Stomach (tissue), 8 donors: ENCODE measurements at regions not wholly inside any gene's neighbourhood (a gene's known extent, or its start where the extent isn't known, plus 50 kb on each side); places are given as distances from the start of the nearest gene placed in this dataset.

Experiments
- DNase-seq, 2 donors: peaks; one replicate each; pipeline versions ENCODE4 v3.0.0 to v3.0.0-alpha.2; 2013 to 2019
- H3K27ac ChIP-seq, 5 donors: fragments of 200-600 bp in 4 of 5; sonication (generic) in 4 of 5; one replicate each; pipeline ENCODE4 v1.5.1; 2013 to 2019; ENCODE audit warnings: mild to moderate bottlenecking in 1 of 5, moderate library complexity in 1 of 5
- H3K27me3 ChIP-seq, 3 donors: fragments of 200-600 bp; sonication (generic); one replicate each; pipeline ENCODE4 v1.5.1; 2017 to 2019; ENCODE audit warnings: mixed run types in 1 of 3
- H3K36me3 ChIP-seq, 4 donors: fragments of 200-600 bp; sonication (generic); 1 replicate in 3 of 4; 2 replicates in 1 of 4; pipeline ENCODE4 v1.5.1; 2016 to 2019
- H3K4me1 ChIP-seq, 4 donors: fragments of 200-600 bp; sonication (generic); one replicate each; pipeline ENCODE4 v1.5.1; 2016 to 2019
- H3K4me3 ChIP-seq, 4 donors: fragments of 200-600 bp; sonication (generic) in 3 of 4; one replicate each; pipeline ENCODE4 v1.5.1; 2016 to 2019; ENCODE audit warnings: mild to moderate bottlenecking in 1 of 4
- H3K9me3 ChIP-seq, 4 donors: fragments of 200-600 bp; sonication (generic); one replicate each; pipeline ENCODE4 v1.5.1; 2016 to 2019
- EP300 ChIP-seq: sonication (generic); formaldehyde crosslinking; IDR thresholded peaks from one replicate; pipeline ENCODE4 v1.6.1; 2017; ENCODE audit warnings: antibody characterized with exemption
- POLR2A ChIP-seq, 4 donors: fragments of 450-650 bp; IDR thresholded peaks; one replicate each; pipeline ENCODE4 v1.6.1; 2016; ENCODE audit warnings: antibody characterized with exemption in 4 of 4, control low read depth in 2 of 4, mild to moderate bottlenecking in 1 of 4, moderate library complexity in 1 of 4
- POLR2AphosphoS5 ChIP-seq, 3 donors: sonication (generic); formaldehyde crosslinking; IDR thresholded peaks; one replicate each; pipeline ENCODE4 v1.6.1; 2016; ENCODE audit warnings: antibody characterized with exemption in 3 of 3
- WGBS, 5 donors: extraction: QIAGEN DNeasy Blood & Tissue Kit in 3 of 5; methylation state at CpG; one replicate each; pipeline versions ENCODE4 v1.1.5 to v1.1.7; 2013 to 2018; 5-methylcytosine and 5-hydroxymethylcytosine counted together
- intact Hi-C: fragments of 100-400 bp; cut with DNase I; formaldehyde crosslinking; loops from one replicate; pipeline ENCODE4 v1.15.1; 2023; ENCODE audit warnings: low total_unique reads
- TF ChIP-seq, protein P1 (sequence below), 7 experiments: fragments of 450-650 bp in 4 of 7; fragments of 200-600 bp in 3 of 7; sonication (generic) in 3 of 7; IDR thresholded peaks; one replicate each; pipeline ENCODE4 v1.5.1; 2016 to 2019; ENCODE audit warnings: antibody characterized with exemption in 7 of 7, control low read depth in 2 of 7, mild to moderate bottlenecking in 1 of 7
- donor health status: healthy with polysubstance abuse.
- donor health status: Bipolar disorder and iron deficiency.
- donor health status: healthy.

DNA sequence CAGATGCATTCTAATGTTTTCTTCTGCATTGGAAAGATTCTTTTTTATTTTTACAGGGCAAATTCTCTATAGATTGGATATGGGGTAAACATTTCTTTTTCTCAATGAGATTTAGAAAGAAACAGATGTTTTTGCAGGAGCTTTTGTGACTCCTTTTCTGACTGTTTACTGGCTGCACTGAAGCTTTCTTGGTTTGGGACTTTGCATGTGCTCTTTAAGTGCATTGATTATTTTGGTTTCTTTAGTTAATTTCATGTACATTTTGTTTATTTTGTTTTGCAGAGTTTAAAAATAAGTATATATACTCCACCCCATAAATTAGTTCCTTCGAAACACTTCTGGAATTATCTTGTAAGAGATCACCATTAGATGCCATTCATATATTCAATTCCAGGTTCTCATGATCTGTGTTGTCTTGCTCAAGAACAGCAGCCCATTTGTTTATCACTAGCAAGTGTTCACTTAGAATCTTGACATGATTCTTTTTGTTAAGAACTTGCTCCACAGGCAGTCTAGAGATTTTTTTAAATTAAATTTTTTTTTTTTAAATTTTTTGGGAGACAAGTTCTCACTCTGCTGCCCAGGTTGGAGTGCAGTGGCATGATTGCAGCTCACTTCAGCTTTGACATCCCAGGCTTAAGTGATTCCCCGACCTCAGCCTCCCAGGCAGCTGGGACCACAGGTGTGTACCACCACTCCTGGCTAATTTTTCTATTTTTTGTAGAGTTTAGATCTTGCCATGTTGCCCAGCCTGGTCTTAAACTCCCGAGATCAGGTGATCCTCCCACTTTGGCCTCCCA, 233.7 kb downstream of the MYCN start:
- DNase-seq: no peak
- H3K27ac ChIP-seq: no peak overlapping the region
- H3K4me1 ChIP-seq: no peaks in the 10 kb centered on the region
- no peak overlapping the region for H3K4me3 ChIP-seq
- intact Hi-C loops: no loop called here
- no peaks in the 10 kb centered on the region for H3K9me3 ChIP-seq
- no peaks in the 10 kb centered on the region for H3K36me3 ChIP-seq
- WGBS, 5 donors: 85 to 94% (median 87%) methylated on average over 3 of the region's 3 CpGs
- H3K27me3 ChIP-seq: no peaks in the 10 kb centered on the region
- TF ChIP-seq EP300 (no peak), POLR2AphosphoS5 (IDR thresholded peaks at IDR 0.05) (no peak), POLR2A (IDR thresholded peaks at IDR 0.05) (no peak)
- TF ChIP-seq, protein P1, sequence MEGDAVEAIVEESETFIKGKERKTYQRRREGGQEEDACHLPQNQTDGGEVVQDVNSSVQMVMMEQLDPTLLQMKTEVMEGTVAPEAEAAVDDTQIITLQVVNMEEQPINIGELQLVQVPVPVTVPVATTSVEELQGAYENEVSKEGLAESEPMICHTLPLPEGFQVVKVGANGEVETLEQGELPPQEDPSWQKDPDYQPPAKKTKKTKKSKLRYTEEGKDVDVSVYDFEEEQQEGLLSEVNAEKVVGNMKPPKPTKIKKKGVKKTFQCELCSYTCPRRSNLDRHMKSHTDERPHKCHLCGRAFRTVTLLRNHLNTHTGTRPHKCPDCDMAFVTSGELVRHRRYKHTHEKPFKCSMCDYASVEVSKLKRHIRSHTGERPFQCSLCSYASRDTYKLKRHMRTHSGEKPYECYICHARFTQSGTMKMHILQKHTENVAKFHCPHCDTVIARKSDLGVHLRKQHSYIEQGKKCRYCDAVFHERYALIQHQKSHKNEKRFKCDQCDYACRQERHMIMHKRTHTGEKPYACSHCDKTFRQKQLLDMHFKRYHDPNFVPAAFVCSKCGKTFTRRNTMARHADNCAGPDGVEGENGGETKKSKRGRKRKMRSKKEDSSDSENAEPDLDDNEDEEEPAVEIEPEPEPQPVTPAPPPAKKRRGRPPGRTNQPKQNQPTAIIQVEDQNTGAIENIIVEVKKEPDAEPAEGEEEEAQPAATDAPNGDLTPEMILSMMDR (IDR thresholded peaks at IDR 0.05): no peak

DNA sequence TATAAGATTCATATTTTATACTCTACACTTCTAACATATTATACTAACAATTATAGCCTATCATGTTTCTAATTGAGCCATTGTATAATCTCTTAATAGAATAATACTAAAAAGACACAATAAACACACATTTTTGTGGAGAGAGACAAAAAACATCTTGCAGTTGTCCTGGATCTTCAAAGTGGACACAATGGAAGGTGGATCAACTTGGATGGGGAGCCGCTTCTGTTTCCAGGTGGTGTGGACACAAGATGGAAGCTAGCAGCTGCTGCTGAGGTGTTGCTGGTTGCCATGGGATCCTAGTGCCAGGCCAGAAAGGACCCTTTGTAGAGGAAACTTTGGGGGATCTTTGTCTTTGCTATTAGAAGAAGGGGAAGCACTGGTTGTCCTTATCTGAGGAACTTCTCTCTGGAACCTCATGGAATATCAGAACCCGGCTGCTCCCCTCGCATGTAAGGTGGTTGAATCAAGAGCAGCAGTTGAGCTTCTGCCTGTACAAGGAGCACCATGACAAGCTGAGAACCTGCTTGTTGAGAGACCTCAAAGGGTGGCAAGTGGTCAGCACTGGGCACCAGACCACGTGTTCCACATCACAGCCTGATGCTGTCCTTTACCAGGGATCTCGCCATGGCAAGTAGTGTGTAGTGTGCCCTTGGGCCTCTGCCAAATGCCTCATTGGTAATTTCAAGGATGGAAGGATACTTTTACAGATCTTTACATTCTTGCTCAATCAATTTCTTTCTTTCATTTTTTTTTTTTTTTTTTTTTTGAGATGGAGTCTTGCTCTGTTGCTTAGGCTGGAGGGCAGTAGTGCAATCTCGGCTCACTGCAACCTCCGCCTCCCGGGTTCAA, 232.2 kb downstream of the MYCN start:
- Histone ChIP-seq H3K36me3 (no peaks in the 10 kb centered on the region), H3K27ac (no peak overlapping the region), H3K9me3 (no peaks in the 10 kb centered on the region), H3K27me3 (no peaks in the 10 kb centered on the region), H3K4me1 (no peaks in the 10 kb centered on the region), H3K4me3 (no peak overlapping the region)
- intact Hi-C loops: no loop called here
- TF ChIP-seq, protein P1 (IDR thresholded peaks at IDR 0.05): no peak
- TF ChIP-seq POLR2A (IDR thresholded peaks at IDR 0.05) (no peak), POLR2AphosphoS5 (IDR thresholded peaks at IDR 0.05) (no peak), EP300 (no peak)
- DNase-seq: no peak
- 94 to 98% (median 95%) methylated on average over 8 of the region's 8 CpGs for WGBS, 5 donors

DNA sequence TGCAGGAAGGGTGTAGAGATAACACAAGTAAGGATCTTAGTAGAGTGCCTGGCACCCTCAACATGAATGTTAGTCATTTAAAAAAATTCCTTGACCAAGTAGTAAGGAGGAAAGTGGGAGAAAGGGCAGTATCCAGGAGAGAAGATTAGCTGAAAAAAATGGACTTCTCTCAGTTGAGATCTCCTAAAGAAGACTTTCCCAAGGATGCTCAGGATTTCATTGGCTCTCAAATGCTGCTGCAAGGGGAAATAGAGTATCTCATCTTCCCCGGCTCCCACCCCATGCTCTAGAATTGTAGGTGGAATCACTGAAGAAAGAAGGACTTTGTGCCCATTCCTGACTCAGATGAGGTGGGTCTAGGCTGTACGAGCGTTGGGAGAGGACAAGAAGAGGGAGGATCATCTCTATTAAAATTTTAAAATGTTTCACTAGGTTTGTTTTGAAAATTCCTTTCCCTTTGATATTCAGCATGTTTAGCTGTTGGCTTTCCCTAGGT, 231.1 kb downstream of the MYCN start:
- intact Hi-C loops: no loop called here
- Histone ChIP-seq H3K27me3 (peaks cover 0 to 3% (median 0%) of the 10 kb centered on the region in 3 donors), H3K4me3 (no peak overlapping the region), H3K36me3 (no peaks in the 10 kb centered on the region), H3K27ac (no peak overlapping the region), H3K4me1 (no peaks in the 10 kb centered on the region), H3K9me3 (no peaks in the 10 kb centered on the region)
- no peak for TF ChIP-seq POLR2A (IDR thresholded peaks at IDR 0.05)
- TF ChIP-seq POLR2AphosphoS5 (IDR thresholded peaks at IDR 0.05): no peak
- TF ChIP-seq EP300: no peak
- TF ChIP-seq, protein P1 (IDR thresholded peaks at IDR 0.05): no peak
- 88 to 96% (median 91%) methylated on average over 3 of the region's 3 CpGs for WGBS, 5 donors
- DNase-seq: no peak

DNA sequence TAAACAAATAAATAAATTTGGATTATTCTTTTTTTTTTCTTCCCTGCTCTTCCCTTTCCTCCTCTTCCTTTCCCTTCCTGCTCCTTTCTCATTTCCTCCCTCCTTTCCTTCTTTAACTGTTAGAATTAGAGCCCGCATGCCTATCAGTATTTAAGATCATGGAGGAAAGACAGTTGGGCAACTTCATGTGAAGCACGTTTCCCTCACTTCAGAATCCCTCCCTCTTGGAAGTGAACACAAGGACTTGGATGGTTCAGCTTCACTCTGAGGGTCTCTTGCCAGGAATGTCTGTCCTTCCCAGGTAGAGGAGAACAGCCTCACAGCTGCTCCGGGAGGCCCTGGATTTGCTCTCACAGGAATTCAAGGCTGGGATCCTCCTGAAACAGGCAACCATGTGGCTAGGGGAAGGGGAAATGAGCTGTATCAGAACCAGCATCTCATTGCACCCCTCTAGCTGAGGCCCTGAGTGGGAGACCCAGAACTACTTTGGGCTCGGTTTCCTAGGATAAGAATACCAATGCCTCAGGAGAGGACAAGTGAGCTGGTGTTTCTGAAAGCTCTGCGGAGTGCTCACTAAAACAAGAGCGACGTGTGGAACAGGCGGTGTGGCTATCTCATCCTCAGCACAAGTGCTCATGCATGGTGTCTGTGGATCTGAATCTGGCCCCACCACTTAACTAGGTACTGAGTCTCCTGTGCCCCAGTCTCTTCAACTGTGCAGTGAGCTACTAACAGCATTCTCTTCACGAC, 230.5 kb downstream of the MYCN start:
- TF ChIP-seq POLR2A (IDR thresholded peaks at IDR 0.05) (no peak), POLR2AphosphoS5 (IDR thresholded peaks at IDR 0.05) (no peak), EP300 (no peak)
- TF ChIP-seq, protein P1 (IDR thresholded peaks at IDR 0.05): no peak
- intact Hi-C loops: no loop called here
- DNase-seq: no peak
- 85 to 92% (median 88%) methylated on average over 9 of the region's 9 CpGs for whole genome bisulfite sequencing, 5 donors
- Histone ChIP-seq H3K4me1 (no peaks in the 10 kb centered on the region), H3K27me3 (peaks cover 0 to 6% (median 0%) of the 10 kb centered on the region in 3 donors), H3K9me3 (no peaks in the 10 kb centered on the region), H3K36me3 (no peaks in the 10 kb centered on the region), H3K4me3 (no peak overlapping the region), H3K27ac (no peak overlapping the region)
